ENCODE measurements at regions not wholly inside any gene's neighbourhood (a gene's known extent, or its start where the extent isn't known, plus 50 kb on each side); places are given as distances from the start of the nearest gene placed in this dataset.

- no peaks in the 10 kb centered on the region for H3K79me2 ChIP-seq (ENCODE audit: insufficient read depth, low read length)
- H2AFZ ChIP-seq (ENCODE audit: insufficient read depth, low read depth, low read length, poor library complexity, severe bottlenecking) = no peak overlapping the region
- H3K4me3 Mint-ChIP-seq = no peak overlapping the region
- no peak overlapping the region for H3K4me3 ChIP-seq (replicated peaks in 1 of 3; ENCODE audit: low read depth in 2 of 3, low read length in 3 of 3)
- DNase-seq = no peak
- H3K27ac ChIP-seq (ENCODE audit: low read depth in 1 of 2, low read length in 2 of 2) = no peak overlapping the region
- H3K4me2 ChIP-seq (replicated peaks; ENCODE audit: extremely low read depth, low read length, poor library complexity, severe bottlenecking) = no peak overlapping the region
- 83% methylated on average over 6 of the region's 11 CpGs for WGBS (ENCODE audit: insufficient coverage)
- H3K9me3 ChIP-seq (replicated peaks in 1 of 2; ENCODE audit: control insufficient read depth in 1 of 2, insufficient read depth in 1 of 2, low read length in 2 of 2) = peaks cover 4 to 6% of the 10 kb centered on the region in 2 donors
- no peaks in the 10 kb centered on the region for H3K27me3 ChIP-seq (ENCODE audit: control insufficient read depth in 2 of 2, insufficient read depth in 2 of 2, low read length in 2 of 2)
- TF ChIP-seq, protein P1, sequence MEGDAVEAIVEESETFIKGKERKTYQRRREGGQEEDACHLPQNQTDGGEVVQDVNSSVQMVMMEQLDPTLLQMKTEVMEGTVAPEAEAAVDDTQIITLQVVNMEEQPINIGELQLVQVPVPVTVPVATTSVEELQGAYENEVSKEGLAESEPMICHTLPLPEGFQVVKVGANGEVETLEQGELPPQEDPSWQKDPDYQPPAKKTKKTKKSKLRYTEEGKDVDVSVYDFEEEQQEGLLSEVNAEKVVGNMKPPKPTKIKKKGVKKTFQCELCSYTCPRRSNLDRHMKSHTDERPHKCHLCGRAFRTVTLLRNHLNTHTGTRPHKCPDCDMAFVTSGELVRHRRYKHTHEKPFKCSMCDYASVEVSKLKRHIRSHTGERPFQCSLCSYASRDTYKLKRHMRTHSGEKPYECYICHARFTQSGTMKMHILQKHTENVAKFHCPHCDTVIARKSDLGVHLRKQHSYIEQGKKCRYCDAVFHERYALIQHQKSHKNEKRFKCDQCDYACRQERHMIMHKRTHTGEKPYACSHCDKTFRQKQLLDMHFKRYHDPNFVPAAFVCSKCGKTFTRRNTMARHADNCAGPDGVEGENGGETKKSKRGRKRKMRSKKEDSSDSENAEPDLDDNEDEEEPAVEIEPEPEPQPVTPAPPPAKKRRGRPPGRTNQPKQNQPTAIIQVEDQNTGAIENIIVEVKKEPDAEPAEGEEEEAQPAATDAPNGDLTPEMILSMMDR (IDR thresholded peaks at IDR 0.05) = no peak
- no peaks in the 10 kb centered on the region for H3K36me3 Mint-ChIP-seq
- no peaks in the 10 kb centered on the region for H4K20me1 ChIP-seq (ENCODE audit: insufficient read depth, low read length)
- no peak overlapping the region for H3K9ac ChIP-seq (ENCODE audit: insufficient read depth, low read length, poor library complexity, severe bottlenecking)
- intact Hi-C loops (cut with micrococcal nuclease) = no loop called here
- H3K4me1 ChIP-seq (ENCODE audit: control insufficient read depth in 1 of 2, insufficient read depth in 2 of 2, low read length in 2 of 2) = no peaks in the 10 kb centered on the region
- H3K9me3 Mint-ChIP-seq = peaks cover 0 to 8% (median 3%) of the 10 kb centered on the region in 7 donors
- H3K4me1 Mint-ChIP-seq = peaks cover 2% of the 10 kb centered on the region
- no peak overlapping the region for H3K27ac Mint-ChIP-seq
- H3K36me3 ChIP-seq (replicated peaks in 1 of 2; ENCODE audit: control insufficient read depth in 1 of 2, insufficient read depth in 2 of 2, low read length in 2 of 2) = no peaks in the 10 kb centered on the region
- peaks cover 0 to 3% (median 2%) of the 10 kb centered on the region in 3 donors for H3K27me3 Mint-ChIP-seq (ENCODE audit: low read depth in 3 of 3)
Observed at GRCh38 chr6:169920359-169921020, 169.1 kb downstream of the ERMARD start.

DNA sequence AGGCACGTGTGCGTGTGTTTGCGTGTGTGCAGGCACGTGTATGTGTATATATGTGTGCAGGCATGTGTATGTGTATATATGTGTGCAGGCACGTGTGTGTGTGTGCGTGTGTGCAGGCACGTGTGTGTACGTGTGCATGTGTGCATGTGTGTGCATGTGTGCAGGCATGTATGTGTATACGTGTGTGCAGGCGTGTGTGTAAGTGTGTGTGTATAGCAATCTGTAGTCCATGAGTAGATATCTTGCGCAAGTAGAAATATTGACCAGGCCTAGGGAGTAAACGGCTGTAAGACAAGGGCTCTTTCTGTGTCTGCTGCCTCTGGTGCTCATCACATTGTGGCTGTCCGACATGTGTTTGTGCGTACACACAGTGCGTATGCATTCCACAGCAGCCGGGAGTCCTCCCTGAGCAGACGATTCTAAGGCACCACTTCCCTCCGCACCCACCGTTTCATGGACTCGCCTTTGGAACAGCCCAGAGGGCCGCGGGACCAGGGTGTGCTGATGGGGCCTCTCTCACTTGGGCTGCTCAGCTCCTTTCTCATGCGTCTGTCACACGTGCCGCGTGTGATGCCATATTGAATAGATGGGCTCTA is 167.6 kb downstream of the ERMARD start:
- no peak for DNase-seq
- Mint-ChIP-seq H3K4me3 (no peak overlapping the region), H3K4me1 (peaks cover 3% of the 10 kb centered on the region), H3K9me3 (peaks cover 0 to 8% (median 3%) of the 10 kb centered on the region in 7 donors), H3K27ac (peak overlapping the region in 1 of 7 donors; percentile 39), H3K36me3 (no peaks in the 10 kb centered on the region), H3K27me3 (ENCODE audit: low read depth in 3 of 3) (peaks cover 0 to 3% (median 2%) of the 10 kb centered on the region in 3 donors)
- Histone ChIP-seq H3K27ac (ENCODE audit: low read depth in 1 of 2, low read length in 2 of 2) (no peak overlapping the region), H3K4me1 (ENCODE audit: control insufficient read depth in 1 of 2, insufficient read depth in 2 of 2, low read length in 2 of 2) (peaks cover 0 to under 1% of the 10 kb centered on the region in 2 donors), H3K4me3 (replicated peaks in 1 of 3; ENCODE audit: low read depth in 2 of 3, low read length in 3 of 3) (no peak overlapping the region), H3K9ac (ENCODE audit: insufficient read depth, low read length, poor library complexity, severe bottlenecking) (no peak overlapping the region), H3K27me3 (ENCODE audit: control insufficient read depth in 2 of 2, insufficient read depth in 2 of 2, low read length in 2 of 2) (no peaks in the 10 kb centered on the region), H2AFZ (ENCODE audit: insufficient read depth, low read depth, low read length, poor library complexity, severe bottlenecking) (no peak overlapping the region), H3K9me3 (replicated peaks in 1 of 2; ENCODE audit: control insufficient read depth in 1 of 2, insufficient read depth in 1 of 2, low read length in 2 of 2) (peaks cover 4 to 6% of the 10 kb centered on the region in 2 donors), H3K79me2 (ENCODE audit: insufficient read depth, low read length) (no peaks in the 10 kb centered on the region), H3K36me3 (replicated peaks in 1 of 2; ENCODE audit: control insufficient read depth in 1 of 2, insufficient read depth in 2 of 2, low read length in 2 of 2) (no peaks in the 10 kb centered on the region), H4K20me1 (ENCODE audit: insufficient read depth, low read length) (no peaks in the 10 kb centered on the region), H3K4me2 (replicated peaks; ENCODE audit: extremely low read depth, low read length, poor library complexity, severe bottlenecking) (no peak overlapping the region)
- TF ChIP-seq, protein P1 (IDR thresholded peaks at IDR 0.05) = no peak
- 97% methylated on average over 24 of the region's 26 CpGs for WGBS (ENCODE audit: insufficient coverage)
- intact Hi-C loops (cut with micrococcal nuclease) = no loop called here

All from CD14-positive monocyte (primary cell).